ENCODE measurements at regions not wholly inside any gene's neighbourhood (a gene's known extent, or its start where the extent isn't known, plus 50 kb on each side); places are given as distances from the start of the nearest gene placed in this dataset.

DNA sequence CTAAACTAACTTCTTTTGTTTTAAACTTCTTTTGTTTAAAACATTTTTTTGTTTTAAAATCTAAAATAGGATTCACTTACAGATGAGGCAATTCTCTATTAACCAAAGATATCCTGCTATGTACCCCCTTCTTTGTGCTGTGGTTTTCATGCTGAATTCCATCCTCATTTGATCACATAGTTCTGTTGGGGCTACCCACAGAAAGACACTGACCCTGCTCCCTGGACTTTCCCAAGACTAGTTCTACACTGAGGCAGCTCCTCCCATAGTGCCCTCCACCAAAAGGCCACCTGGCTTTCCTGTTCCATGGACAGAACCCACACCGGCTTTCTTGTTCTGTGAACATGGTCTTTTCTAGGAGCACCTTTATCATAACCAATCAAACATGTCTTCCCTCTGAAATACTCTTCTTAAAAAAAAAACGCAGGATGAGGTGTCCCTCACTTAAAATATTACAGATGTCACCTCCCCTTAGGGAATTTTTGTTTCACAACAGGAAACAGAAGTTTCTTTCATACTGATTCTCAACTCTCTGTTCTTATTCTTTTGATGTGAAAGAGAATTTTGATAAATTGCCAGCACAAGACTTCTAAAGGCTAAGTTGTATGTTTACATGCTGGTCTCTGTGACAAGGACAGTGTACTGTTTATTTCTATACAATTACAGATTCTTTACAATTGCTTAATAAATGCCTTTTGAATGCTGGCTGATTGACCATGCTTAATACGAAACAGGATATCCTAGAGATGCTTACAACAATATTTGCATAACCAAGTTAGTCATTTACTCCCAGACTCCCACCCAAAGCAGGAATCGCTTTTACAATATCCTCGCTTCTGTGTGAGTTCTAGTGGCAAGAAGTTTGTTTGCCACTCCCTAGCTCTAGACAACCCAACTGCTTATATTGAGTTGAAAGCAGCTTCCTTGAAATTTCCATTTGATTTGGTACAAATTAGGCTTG lies 300.4 kb downstream of the DTWD2 start:
- Histone ChIP-seq H3K56ac (ENCODE audit: low read length) (no peak overlapping the region), H2BK15ac (replicated peaks; ENCODE audit: low read depth) (no peak overlapping the region), H3K36me3 (ENCODE audit: control insufficient read depth, insufficient read depth, low read length) (no peaks in the 10 kb centered on the region), H3K4me3 (ENCODE audit: low read length) (no peak overlapping the region), H4K5ac (ENCODE audit: low read length) (no peak overlapping the region), H3K79me2 (ENCODE audit: control insufficient read depth, insufficient read depth, low read length) (no peaks in the 10 kb centered on the region), H3K27me3 (ENCODE audit: insufficient read depth, low read length, poor library complexity) (no peaks in the 10 kb centered on the region), H3K4ac (ENCODE audit: low read depth, low read length) (no peak overlapping the region), H4K8ac (ENCODE audit: low read depth, low read length) (no peak overlapping the region), H3K4me1 (ENCODE audit: control insufficient read depth, low read depth, low read length) (no peaks in the 10 kb centered on the region), H2BK5ac (ENCODE audit: low read length) (no peak overlapping the region), H3K18ac (ENCODE audit: low read length) (no peak overlapping the region), H3K79me1 (ENCODE audit: low read length) (no peaks in the 10 kb centered on the region), H2AK5ac (ENCODE audit: low read length) (no peak overlapping the region), H3K27ac (ENCODE audit: low read depth, low read length) (no peak overlapping the region), H3K23ac (ENCODE audit: low read length) (no peak overlapping the region), H2BK120ac (ENCODE audit: low read depth, low read length) (no peak overlapping the region), H3K4me2 (ENCODE audit: low read length) (no peak overlapping the region), H3K9ac (ENCODE audit: low read length) (no peak overlapping the region)
- no CpG with 5 or more reads among the region's 5 CpGs for WGBS (ENCODE audit: extremely low coverage, insufficient coverage, low lambda C conversion rate)
- DNase-seq: no peak

DNA sequence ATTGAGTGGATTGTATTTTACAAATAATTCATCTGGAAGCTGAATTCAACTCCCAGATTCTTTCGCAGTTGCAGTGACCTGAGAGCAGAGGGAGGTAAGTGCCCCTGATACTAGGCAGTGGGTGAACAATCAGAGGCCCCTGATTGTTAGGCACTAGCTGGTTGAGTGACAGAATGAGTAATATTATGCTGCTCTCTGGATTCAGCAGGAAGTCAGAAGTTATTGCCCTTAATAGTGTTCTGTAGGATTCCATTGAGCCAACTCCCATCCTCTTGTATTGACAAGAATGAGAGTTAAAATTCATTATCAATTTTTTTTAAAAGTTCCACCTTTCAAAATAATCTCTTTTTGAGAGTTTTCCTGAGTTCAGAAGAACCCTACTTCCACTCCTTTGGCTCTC lies 301.2 kb downstream of the DTWD2 start:
- no CpG with 5 or more reads among the region's 1 CpG for WGBS (ENCODE audit: extremely low coverage, insufficient coverage, low lambda C conversion rate)
- Histone ChIP-seq H4K5ac (ENCODE audit: low read length) (no peak overlapping the region), H3K4me2 (ENCODE audit: low read length) (no peak overlapping the region), H3K4me3 (ENCODE audit: low read length) (no peak overlapping the region), H2BK5ac (ENCODE audit: low read length) (no peak overlapping the region), H3K27me3 (ENCODE audit: insufficient read depth, low read length, poor library complexity) (no peaks in the 10 kb centered on the region), H3K79me2 (ENCODE audit: control insufficient read depth, insufficient read depth, low read length) (no peaks in the 10 kb centered on the region), H3K23ac (ENCODE audit: low read length) (no peak overlapping the region), H2BK120ac (ENCODE audit: low read depth, low read length) (no peak overlapping the region), H3K9ac (ENCODE audit: low read length) (no peak overlapping the region), H2AK5ac (ENCODE audit: low read length) (no peak overlapping the region), H3K27ac (ENCODE audit: low read depth, low read length) (no peak overlapping the region), H2BK15ac (replicated peaks; ENCODE audit: low read depth) (no peak overlapping the region), H3K79me1 (ENCODE audit: low read length) (no peaks in the 10 kb centered on the region), H3K4me1 (ENCODE audit: control insufficient read depth, low read depth, low read length) (no peaks in the 10 kb centered on the region), H3K56ac (ENCODE audit: low read length) (no peak overlapping the region), H4K8ac (ENCODE audit: low read depth, low read length) (no peak overlapping the region), H3K4ac (ENCODE audit: low read depth, low read length) (no peak overlapping the region), H3K36me3 (ENCODE audit: control insufficient read depth, insufficient read depth, low read length) (no peaks in the 10 kb centered on the region), H3K18ac (ENCODE audit: low read length) (no peak overlapping the region)
- no peak for DNase-seq

DNA sequence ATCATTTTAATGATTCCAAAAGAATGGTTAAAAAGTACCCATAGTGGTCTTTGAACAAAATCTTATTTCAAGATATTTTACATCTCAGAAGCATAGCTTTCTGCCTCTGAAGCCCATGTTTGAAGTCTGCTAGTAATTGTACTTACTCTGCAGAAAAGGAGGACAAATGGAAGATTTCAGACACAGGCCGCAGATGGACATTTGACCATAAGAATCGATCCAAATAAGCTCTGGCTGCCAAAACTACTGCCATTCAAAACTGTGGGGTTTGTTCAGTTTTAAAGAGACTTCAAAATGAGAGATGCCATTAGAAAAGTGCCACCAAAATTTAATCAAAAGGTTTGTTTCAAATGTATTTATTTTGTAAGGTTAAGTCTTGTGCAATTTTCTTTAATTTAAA lies 306.7 kb downstream of the DTWD2 start:
- H3K4me1 ChIP-seq (ENCODE audit: control insufficient read depth, low read depth, low read length): no peaks in the 10 kb centered on the region
- H3K18ac ChIP-seq (ENCODE audit: low read length): no peak overlapping the region
- no peak overlapping the region for H3K4me3 ChIP-seq (ENCODE audit: low read length)
- H3K56ac ChIP-seq (ENCODE audit: low read length): no peak overlapping the region
- no peak overlapping the region for H2BK15ac ChIP-seq (replicated peaks; ENCODE audit: low read depth)
- no peak overlapping the region for H3K9ac ChIP-seq (ENCODE audit: low read length)
- H3K27me3 ChIP-seq (ENCODE audit: insufficient read depth, low read length, poor library complexity): no peaks in the 10 kb centered on the region
- H3K27ac ChIP-seq (ENCODE audit: low read depth, low read length): no peak overlapping the region
- no peaks in the 10 kb centered on the region for H3K36me3 ChIP-seq (ENCODE audit: control insufficient read depth, insufficient read depth, low read length)
- H3K79me2 ChIP-seq (ENCODE audit: control insufficient read depth, insufficient read depth, low read length): no peaks in the 10 kb centered on the region
- H3K79me1 ChIP-seq (ENCODE audit: low read length): no peaks in the 10 kb centered on the region
- no peak overlapping the region for H3K4ac ChIP-seq (ENCODE audit: low read depth, low read length)
- DNase-seq: no peak
- H2AK5ac ChIP-seq (ENCODE audit: low read length): no peak overlapping the region
- no peak overlapping the region for H2BK5ac ChIP-seq (ENCODE audit: low read length)
- no peak overlapping the region for H4K8ac ChIP-seq (ENCODE audit: low read depth, low read length)
- no peak overlapping the region for H4K5ac ChIP-seq (ENCODE audit: low read length)
- no peak overlapping the region for H3K4me2 ChIP-seq (ENCODE audit: low read length)
- H3K23ac ChIP-seq (ENCODE audit: low read length): no peak overlapping the region
- WGBS (ENCODE audit: extremely low coverage, insufficient coverage, low lambda C conversion rate): no CpG with 5 or more reads among the region's 2 CpGs
- no peak overlapping the region for H2BK120ac ChIP-seq (ENCODE audit: low read depth, low read length)

DNA sequence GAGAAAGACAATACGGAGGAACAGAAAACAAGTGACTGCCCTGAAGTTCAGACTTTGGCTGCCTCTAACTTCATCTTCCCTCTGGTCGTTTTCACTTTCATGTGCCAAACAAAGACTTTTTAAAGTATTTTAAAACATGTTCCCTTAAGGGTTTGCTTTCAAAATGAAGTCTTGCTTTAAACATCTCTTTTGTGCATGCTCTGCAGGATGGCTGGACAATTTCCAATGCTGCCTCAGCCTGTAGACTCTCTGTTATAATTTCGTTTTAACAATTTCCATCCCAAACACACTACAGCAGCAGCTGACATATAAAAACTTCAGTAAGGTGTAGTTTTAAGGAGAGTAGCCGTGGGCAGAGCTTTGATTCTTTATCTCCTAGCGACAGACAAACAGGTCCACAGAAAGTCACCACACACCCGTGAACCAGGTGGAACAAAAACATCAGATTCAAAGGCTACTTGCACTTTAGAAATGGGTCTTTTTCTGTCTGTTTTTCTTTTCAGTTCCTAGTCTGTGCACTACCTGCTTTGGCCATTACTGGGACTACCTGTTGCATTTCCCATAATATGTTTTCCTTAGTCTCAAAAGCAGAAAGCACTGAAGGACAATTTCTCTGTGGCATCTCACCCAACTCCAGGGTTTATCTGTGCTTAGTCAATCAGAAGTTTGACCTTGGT lies 308.9 kb downstream of the DTWD2 start:
- H3K27me3 ChIP-seq (ENCODE audit: insufficient read depth, low read length, poor library complexity): no peaks in the 10 kb centered on the region
- no peak overlapping the region for H2AK5ac ChIP-seq (ENCODE audit: low read length)
- no peak overlapping the region for H3K4me2 ChIP-seq (ENCODE audit: low read length)
- no peak for DNase-seq
- no peak overlapping the region for H3K23ac ChIP-seq (ENCODE audit: low read length)
- no peaks in the 10 kb centered on the region for H3K36me3 ChIP-seq (ENCODE audit: control insufficient read depth, insufficient read depth, low read length)
- H3K18ac ChIP-seq (ENCODE audit: low read length): no peak overlapping the region
- no peak overlapping the region for H3K27ac ChIP-seq (ENCODE audit: low read depth, low read length)
- H3K79me1 ChIP-seq (ENCODE audit: low read length): no peaks in the 10 kb centered on the region
- H3K4me1 ChIP-seq (ENCODE audit: control insufficient read depth, low read depth, low read length): no peaks in the 10 kb centered on the region
- no peak overlapping the region for H3K4me3 ChIP-seq (ENCODE audit: low read length)
- no peak overlapping the region for H2BK15ac ChIP-seq (replicated peaks; ENCODE audit: low read depth)
- no peak overlapping the region for H2BK120ac ChIP-seq (ENCODE audit: low read depth, low read length)
- H3K79me2 ChIP-seq (ENCODE audit: control insufficient read depth, insufficient read depth, low read length): no peaks in the 10 kb centered on the region
- no peak overlapping the region for H3K9ac ChIP-seq (ENCODE audit: low read length)
- no peak overlapping the region for H3K4ac ChIP-seq (ENCODE audit: low read depth, low read length)
- no peak overlapping the region for H4K5ac ChIP-seq (ENCODE audit: low read length)
- no peak overlapping the region for H4K8ac ChIP-seq (ENCODE audit: low read depth, low read length)
- H3K56ac ChIP-seq (ENCODE audit: low read length): no peak overlapping the region
- H2BK5ac ChIP-seq (ENCODE audit: low read length): no peak overlapping the region
- no CpG with 5 or more reads among the region's 6 CpGs for whole genome bisulfite sequencing (ENCODE audit: extremely low coverage, insufficient coverage, low lambda C conversion rate)

- H3K56ac ChIP-seq (ENCODE audit: low read length): no peak overlapping the region
- H4K8ac ChIP-seq (ENCODE audit: low read depth, low read length): no peak overlapping the region
- no peak overlapping the region for H3K4me3 ChIP-seq (ENCODE audit: low read length)
- WGBS (ENCODE audit: extremely low coverage, insufficient coverage, low lambda C conversion rate): no CpG with 5 or more reads among the region's 3 CpGs
- H2BK120ac ChIP-seq (ENCODE audit: low read depth, low read length): no peak overlapping the region
- no peaks in the 10 kb centered on the region for H3K27me3 ChIP-seq (ENCODE audit: insufficient read depth, low read length, poor library complexity)
- H3K9ac ChIP-seq (ENCODE audit: low read length): no peak overlapping the region
- H3K4me1 ChIP-seq (ENCODE audit: control insufficient read depth, low read depth, low read length): no peaks in the 10 kb centered on the region
- DNase-seq: no peak
- no peak overlapping the region for H3K4ac ChIP-seq (ENCODE audit: low read depth, low read length)
- no peaks in the 10 kb centered on the region for H3K79me2 ChIP-seq (ENCODE audit: control insufficient read depth, insufficient read depth, low read length)
- no peak overlapping the region for H2AK5ac ChIP-seq (ENCODE audit: low read length)
- H2BK15ac ChIP-seq (replicated peaks; ENCODE audit: low read depth): no peak overlapping the region
- H2BK5ac ChIP-seq (ENCODE audit: low read length): no peak overlapping the region
- H3K79me1 ChIP-seq (ENCODE audit: low read length): no peaks in the 10 kb centered on the region
- H3K36me3 ChIP-seq (ENCODE audit: control insufficient read depth, insufficient read depth, low read length): no peaks in the 10 kb centered on the region
- no peak overlapping the region for H4K5ac ChIP-seq (ENCODE audit: low read length)
- H3K23ac ChIP-seq (ENCODE audit: low read length): no peak overlapping the region
- no peak overlapping the region for H3K4me2 ChIP-seq (ENCODE audit: low read length)
- no peak overlapping the region for H3K27ac ChIP-seq (ENCODE audit: low read depth, low read length)
- no peak overlapping the region for H3K18ac ChIP-seq (ENCODE audit: low read length)
These were observed 309.6 kb downstream of the DTWD2 start for GRCh38 chr5:118678746-118679145.
